ENCODE measurements at regions not wholly inside any gene's neighbourhood (a gene's known extent, or its start where the extent isn't known, plus 50 kb on each side); places are given as distances from the start of the nearest gene placed in this dataset.
"Not testable (repeated sequence)": the region's sequence is repeated elsewhere in the genome, so short reads cannot be mapped to it uniquely, and the experiment has no call there.

GRCh38 chr7:32223071-32223650 is 153.0 kb upstream of the PDE1C start:
- 88 to 91% methylated on average over 6 of the region's 6 CpGs for WGBS, 2 donors
- no peak overlapping the region for H3K4me3 ChIP-seq (ENCODE audit: low read depth, poor library complexity, severe bottlenecking)
- intact Hi-C loops (cut with DNase I; ENCODE audit: low total_unique reads), result no loop called here
- TF ChIP-seq POLR2A (IDR thresholded peaks at IDR 0.05) (no peak), CTCF (IDR thresholded peaks at IDR 0.05) (no peak)
- DNase-seq (ENCODE audit: low spot score in 2 of 2), result peak in 1 of 2 donors; percentile 57

- WGBS, 2 donors, result 54 to 61% methylated on average over 4 of the region's 4 CpGs
- intact Hi-C loops (cut with DNase I; ENCODE audit: low total_unique reads), result no loop called here
- H3K4me3 ChIP-seq (ENCODE audit: low read depth, poor library complexity, severe bottlenecking), result no peak overlapping the region
- TF ChIP-seq CTCF (IDR thresholded peaks at IDR 0.05) (no peak), POLR2A (IDR thresholded peaks at IDR 0.05) (no peak)
- DNase-seq (ENCODE audit: low spot score in 2 of 2), result peak in 1 of 2 donors; percentile 36
These were observed 152.2 kb upstream of the PDE1C start for GRCh38 chr7:32222251-32222900.

- intact Hi-C loops (cut with DNase I; ENCODE audit: low total_unique reads), result no loop called here
- TF ChIP-seq POLR2A (IDR thresholded peaks at IDR 0.05), result no peak
- TF ChIP-seq CTCF (IDR thresholded peaks at IDR 0.05), result no peak
- DNase-seq (ENCODE audit: low spot score in 2 of 2), result peak in 1 of 2 donors; percentile 28
- no peak overlapping the region for H3K4me3 ChIP-seq (ENCODE audit: low read depth, poor library complexity, severe bottlenecking)
- WGBS, 2 donors, result 68 to 79% methylated on average over 2 of the region's 2 CpGs
These were observed 151.5 kb upstream of the PDE1C start for GRCh38 chr7:32221736-32222135.

GRCh38 chr7:32221056-32221455 is 150.8 kb upstream of the PDE1C start:
- peak in 1 of 2 donors; percentile 9 for DNase-seq (ENCODE audit: low spot score in 2 of 2)
- intact Hi-C loops (cut with DNase I; ENCODE audit: low total_unique reads), result no loop called here
- 75 to 84% methylated on average over 2 of the region's 2 CpGs for WGBS, 2 donors
- no peak for TF ChIP-seq CTCF (IDR thresholded peaks at IDR 0.05)
- no peak for TF ChIP-seq POLR2A (IDR thresholded peaks at IDR 0.05)
- no peak overlapping the region for H3K4me3 ChIP-seq (ENCODE audit: low read depth, poor library complexity, severe bottlenecking)

- DNase-seq (ENCODE audit: low spot score in 2 of 2); H3K4me3 ChIP-seq (ENCODE audit: low read depth, poor library complexity, severe bottlenecking): not testable (repeated sequence)
- intact Hi-C loops (cut with DNase I; ENCODE audit: low total_unique reads), result loop anchor here (5.0 kb wide), 1 partner anchor 142 kb away; no protein-coding TSS in a partner anchor
- 29 to 34% methylated on average over 1 of the region's 1 CpG for WGBS, 2 donors
These were observed 149.6 kb upstream of the PDE1C start for GRCh38 chr7:32219831-32220230.

GRCh38 chr7:32219416-32219815 is 149.2 kb upstream of the PDE1C start:
- peak in 1 of 2 donors; percentile 46 for DNase-seq (ENCODE audit: low spot score in 2 of 2)
- H3K4me3 ChIP-seq (ENCODE audit: low read depth, poor library complexity, severe bottlenecking), result no peak overlapping the region
- intact Hi-C loops (cut with DNase I; ENCODE audit: low total_unique reads), result loop anchor here (5.0 kb wide), 1 partner anchor 143 kb away; no protein-coding TSS in a partner anchor
- no peak for TF ChIP-seq CTCF (IDR thresholded peaks at IDR 0.05)
- no peak for TF ChIP-seq POLR2A (IDR thresholded peaks at IDR 0.05)
- 65 to 68% methylated on average over 3 of the region's 3 CpGs for WGBS, 2 donors

All from lower leg skin (tissue), 4 donors.